ENCODE measurements at regions not wholly inside any gene's neighbourhood (a gene's known extent, or its start where the extent isn't known, plus 50 kb on each side); places are given as distances from the start of the nearest gene placed in this dataset.
A peak's percentile ranks its signal among the peaks of the same experiment; 100 is the strongest.

- Histone ChIP-seq H3K4me3 (no peak overlapping the region), H3K4me1 (no peaks in the 10 kb centered on the region), H3K27me3 (replicated peaks in 1 of 7) (peaks cover 0 to 9% (median 0%) of the 10 kb centered on the region in 7 donors), H3K9me3 (peaks cover 0 to 3% (median 0%) of the 10 kb centered on the region in 8 donors), H3K27ac (no peak overlapping the region), H3K36me3 (no peaks in the 10 kb centered on the region)
- TF ChIP-seq, protein P1, sequence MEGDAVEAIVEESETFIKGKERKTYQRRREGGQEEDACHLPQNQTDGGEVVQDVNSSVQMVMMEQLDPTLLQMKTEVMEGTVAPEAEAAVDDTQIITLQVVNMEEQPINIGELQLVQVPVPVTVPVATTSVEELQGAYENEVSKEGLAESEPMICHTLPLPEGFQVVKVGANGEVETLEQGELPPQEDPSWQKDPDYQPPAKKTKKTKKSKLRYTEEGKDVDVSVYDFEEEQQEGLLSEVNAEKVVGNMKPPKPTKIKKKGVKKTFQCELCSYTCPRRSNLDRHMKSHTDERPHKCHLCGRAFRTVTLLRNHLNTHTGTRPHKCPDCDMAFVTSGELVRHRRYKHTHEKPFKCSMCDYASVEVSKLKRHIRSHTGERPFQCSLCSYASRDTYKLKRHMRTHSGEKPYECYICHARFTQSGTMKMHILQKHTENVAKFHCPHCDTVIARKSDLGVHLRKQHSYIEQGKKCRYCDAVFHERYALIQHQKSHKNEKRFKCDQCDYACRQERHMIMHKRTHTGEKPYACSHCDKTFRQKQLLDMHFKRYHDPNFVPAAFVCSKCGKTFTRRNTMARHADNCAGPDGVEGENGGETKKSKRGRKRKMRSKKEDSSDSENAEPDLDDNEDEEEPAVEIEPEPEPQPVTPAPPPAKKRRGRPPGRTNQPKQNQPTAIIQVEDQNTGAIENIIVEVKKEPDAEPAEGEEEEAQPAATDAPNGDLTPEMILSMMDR (IDR thresholded peaks at IDR 0.05 in 8 of 11, conservative IDR thresholded peaks at IDR 0.05 in 3 of 11) = no peak
- TF ChIP-seq POLR2A (IDR thresholded peaks at IDR 0.05) (no peak), POLR2AphosphoS5 (IDR thresholded peaks at IDR 0.05) (no peak)
- 81 to 94% (median 84%) methylated on average over 17 to 18 of the region's 18 CpGs for WGBS, 5 donors
- intact Hi-C loops (cut with DNase I; ENCODE audit: low total_unique reads) = loop anchor here (5.0 kb wide), 1 partner anchor 397 kb away; no protein-coding TSS in a partner anchor
- no peak for DNase-seq
Measured at GRCh38 chr9:91029650-91030361, 228.2 kb downstream of the SYK start.

GRCh38 chr9:91032121-91032531, 230.5 kb downstream of the SYK start:
- no peak for DNase-seq
- WGBS, 5 donors = 81 to 92% (median 86%) methylated on average over 7 of the region's 7 CpGs
- TF ChIP-seq POLR2A (IDR thresholded peaks at IDR 0.05) (no peak), POLR2AphosphoS5 (IDR thresholded peaks at IDR 0.05) (no peak)
- TF ChIP-seq, protein P1 (IDR thresholded peaks at IDR 0.05 in 8 of 11, conservative IDR thresholded peaks at IDR 0.05 in 3 of 11) = no peak
- Histone ChIP-seq H3K36me3 (no peaks in the 10 kb centered on the region), H3K27me3 (replicated peaks in 1 of 7) (peaks cover 0 to 23% (median 0%) of the 10 kb centered on the region in 7 donors), H3K4me1 (peaks cover 3 to 14% (median 6%) of the 10 kb centered on the region in 6 donors), H3K27ac (no peak overlapping the region), H3K9me3 (peaks cover 0 to 3% (median 0%) of the 10 kb centered on the region in 8 donors), H3K4me3 (no peak overlapping the region)
- intact Hi-C loops (cut with DNase I; ENCODE audit: low total_unique reads) = loop anchor here (5.0 kb wide), 1 partner anchor 395 kb away; no protein-coding TSS in a partner anchor

DNA sequence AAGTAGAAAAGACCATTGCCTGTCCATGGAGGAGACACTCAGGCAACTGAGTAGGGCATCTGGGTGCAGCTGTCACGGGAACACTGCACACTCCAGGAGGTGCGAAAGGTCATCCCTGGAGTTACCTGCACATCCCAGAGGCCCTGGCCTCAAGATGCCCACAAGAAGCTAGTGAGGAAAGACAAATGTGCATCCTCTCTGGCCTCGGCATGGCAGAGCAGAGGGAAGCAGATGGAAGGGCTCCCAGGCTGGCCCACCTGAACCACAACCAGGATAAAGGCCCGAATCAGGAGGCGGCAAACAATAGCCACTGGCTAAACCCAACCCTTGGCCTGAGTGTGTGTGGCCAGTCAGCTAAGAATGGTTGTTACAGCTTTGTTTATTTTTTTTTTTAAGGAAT, 231.7 kb downstream of the SYK start:
- Histone ChIP-seq H3K9me3 (peaks cover 0 to 3% (median 0%) of the 10 kb centered on the region in 8 donors), H3K27me3 (replicated peaks in 1 of 7) (peaks cover 0 to 28% (median 0%) of the 10 kb centered on the region in 7 donors), H3K4me1 (peaks cover 12 to 25% (median 18%) of the 10 kb centered on the region in 6 donors), H3K27ac (no peak overlapping the region), H3K4me3 (no peak overlapping the region), H3K36me3 (no peaks in the 10 kb centered on the region)
- DNase-seq = no peak
- TF ChIP-seq, protein P1 (IDR thresholded peaks at IDR 0.05 in 8 of 11, conservative IDR thresholded peaks at IDR 0.05 in 3 of 11) = no peak
- WGBS, 5 donors = 94 to 96% (median 94%) methylated on average over 5 of the region's 5 CpGs
- intact Hi-C loops (cut with DNase I; ENCODE audit: low total_unique reads) = loop anchor here (5.0 kb wide), 1 partner anchor 394 kb away; no protein-coding TSS in a partner anchor

GRCh38 chr9:91033797-91034196, 232.2 kb downstream of the SYK start:
- H3K4me1 ChIP-seq = peaks cover 12 to 28% (median 20%) of the 10 kb centered on the region in 6 donors
- TF ChIP-seq, protein P1 (IDR thresholded peaks at IDR 0.05 in 8 of 11, conservative IDR thresholded peaks at IDR 0.05 in 3 of 11) = peak in 9 of 11 experiments; percentile 14 to 69 (median 55)
- no peak for TF ChIP-seq POLR2A (IDR thresholded peaks at IDR 0.05)
- H3K4me3 ChIP-seq = no peak overlapping the region
- WGBS, 5 donors = 75 to 92% (median 84%) methylated on average over 3 of the region's 3 CpGs
- peak; percentile 86 for DNase-seq
- intact Hi-C loops (cut with DNase I; ENCODE audit: low total_unique reads) = loop anchor here (5.0 kb wide), 1 partner anchor 394 kb away; no protein-coding TSS in a partner anchor
- no peaks in the 10 kb centered on the region for H3K9me3 ChIP-seq
- H3K27ac ChIP-seq = peak overlapping the region in 2 of 8 donors; percentile 40 to 68
- no peaks in the 10 kb centered on the region for H3K36me3 ChIP-seq
- peaks cover 0 to 28% (median 0%) of the 10 kb centered on the region in 7 donors for H3K27me3 ChIP-seq (replicated peaks in 1 of 7)
